ENCODE measurements at regions not wholly inside any gene's neighbourhood (a gene's known extent, or its start where the extent isn't known, plus 50 kb on each side); places are given as distances from the start of the nearest gene placed in this dataset.
"Not testable (repeated sequence)": the region's sequence is repeated elsewhere in the genome, so short reads cannot be mapped to it uniquely, and the experiment has no call there.

GRCh38 chr2:52594026-52594425, 1173.6 kb upstream of the CHAC2 start:
- no peak overlapping the region for H3K4me3 ChIP-seq (ENCODE audit: control insufficient read depth, low read depth, low read length)
- no peak for DNase-seq (ENCODE audit: low read depth)
- no peak for TF ChIP-seq CTCF (IDR thresholded peaks at IDR 0.05; ENCODE audit: control insufficient read depth, insufficient read depth, low read depth, low read length, missing control alignments)

- not testable (repeated sequence) for DNase-seq (ENCODE audit: low read depth)
Observed at GRCh38 chr2:52584071-52584470, 1183.5 kb upstream of the CHAC2 start.

DNA sequence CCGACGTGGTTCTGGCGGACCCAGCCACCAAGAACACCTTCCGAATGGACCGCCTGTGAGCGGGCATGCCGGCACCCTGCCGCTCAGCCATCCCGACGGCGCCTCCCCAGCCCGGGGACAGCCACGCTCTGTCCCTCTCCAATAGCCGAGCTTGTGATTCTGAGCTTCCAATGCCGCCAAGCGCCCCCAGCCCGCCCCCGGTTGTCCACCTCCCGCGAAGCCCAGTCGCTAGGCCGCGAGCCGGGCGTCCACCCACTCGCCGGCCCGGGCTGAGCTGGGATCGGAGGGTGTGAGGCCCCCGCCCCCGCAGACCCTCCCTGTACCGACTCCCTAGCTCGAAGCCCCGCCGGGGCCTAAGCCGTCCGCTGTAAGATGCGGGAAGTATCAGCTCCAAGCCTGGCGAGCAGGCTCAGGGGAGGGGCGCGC, 1195.1 kb upstream of the CHAC2 start:
- no peak for DNase-seq (ENCODE audit: low read depth)
- H3K4me3 ChIP-seq (ENCODE audit: control insufficient read depth, low read depth, low read length), result no peak overlapping the region
- no peak for TF ChIP-seq CTCF (IDR thresholded peaks at IDR 0.05; ENCODE audit: control insufficient read depth, insufficient read depth, low read depth, low read length, missing control alignments)

More at GRCh38 chr2:52584071-52584470, 1183.5 kb upstream of the CHAC2 start:
- not testable (repeated sequence) for H3K4me3 ChIP-seq (ENCODE audit: control insufficient read depth, low read depth, low read length)

DNA sequence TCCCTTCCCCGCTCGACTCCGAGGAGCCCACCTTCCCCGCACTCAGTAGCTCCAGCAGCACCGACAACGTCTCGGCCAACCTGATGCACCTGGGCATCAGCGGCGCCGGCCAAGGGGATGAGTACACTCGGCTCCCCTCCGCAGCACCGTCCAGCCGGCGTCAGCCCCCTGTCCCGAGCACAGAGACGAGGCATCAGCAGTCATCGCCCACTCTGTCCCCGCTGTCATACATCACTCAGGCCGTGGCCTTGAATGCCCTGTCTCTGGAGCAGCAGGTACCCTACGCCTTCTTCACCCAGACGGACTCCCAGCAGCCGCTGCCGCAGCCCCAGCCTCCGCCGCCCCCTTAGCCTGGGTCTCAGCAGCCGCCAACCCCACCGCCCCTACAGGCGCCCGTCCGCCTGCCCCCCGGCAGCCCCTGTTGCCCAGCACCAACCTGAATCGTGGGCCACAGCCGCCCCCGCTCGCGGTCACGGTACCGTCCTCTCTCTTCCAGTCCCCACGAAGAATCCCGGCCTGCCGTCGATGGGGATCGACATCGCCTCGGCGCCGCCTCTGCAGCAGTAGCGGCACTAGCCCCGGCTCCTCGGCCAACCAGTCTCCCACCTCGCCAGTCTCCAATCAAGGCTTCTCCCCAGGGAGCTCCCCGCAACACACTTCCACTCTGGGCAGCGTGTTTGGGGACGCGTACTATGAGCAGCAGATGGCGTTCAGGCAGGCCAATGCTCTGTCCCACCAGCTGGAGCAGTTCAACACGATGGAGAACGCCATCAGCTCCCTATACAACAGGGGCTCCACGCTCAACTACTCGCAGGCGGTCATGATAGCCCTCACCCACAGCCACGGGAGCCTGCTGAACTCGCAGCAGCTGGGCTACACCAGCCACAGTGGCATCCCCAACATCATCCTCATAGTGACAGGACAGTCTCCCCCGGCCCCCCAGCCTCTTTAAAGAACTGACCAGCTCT, 1195.9 kb upstream of the CHAC2 start:
- H3K4me3 ChIP-seq (ENCODE audit: control insufficient read depth, low read depth, low read length), result no peak overlapping the region
- no peak for TF ChIP-seq CTCF (IDR thresholded peaks at IDR 0.05; ENCODE audit: control insufficient read depth, insufficient read depth, low read depth, low read length, missing control alignments)

GRCh38 chr2:52570716-52571115, 1196.9 kb upstream of the CHAC2 start:
- H3K4me3 ChIP-seq (ENCODE audit: control insufficient read depth, low read depth, low read length), result no peak overlapping the region
- no peak for TF ChIP-seq CTCF (IDR thresholded peaks at IDR 0.05; ENCODE audit: control insufficient read depth, insufficient read depth, low read depth, low read length, missing control alignments)
- DNase-seq (ENCODE audit: low read depth), result no peak

More for the DNA sequence above, 1195.9 kb upstream of the CHAC2 start:
- DNase-seq (ENCODE audit: low read depth), result no peak

- no peak overlapping the region for H3K4me3 ChIP-seq (ENCODE audit: control insufficient read depth, low read depth, low read length)
- DNase-seq (ENCODE audit: low read depth), result no peak
- no peak for TF ChIP-seq CTCF (IDR thresholded peaks at IDR 0.05; ENCODE audit: control insufficient read depth, insufficient read depth, low read depth, low read length, missing control alignments)
Observed at GRCh38 chr2:52563151-52563550, 1204.5 kb upstream of the CHAC2 start.

DNA sequence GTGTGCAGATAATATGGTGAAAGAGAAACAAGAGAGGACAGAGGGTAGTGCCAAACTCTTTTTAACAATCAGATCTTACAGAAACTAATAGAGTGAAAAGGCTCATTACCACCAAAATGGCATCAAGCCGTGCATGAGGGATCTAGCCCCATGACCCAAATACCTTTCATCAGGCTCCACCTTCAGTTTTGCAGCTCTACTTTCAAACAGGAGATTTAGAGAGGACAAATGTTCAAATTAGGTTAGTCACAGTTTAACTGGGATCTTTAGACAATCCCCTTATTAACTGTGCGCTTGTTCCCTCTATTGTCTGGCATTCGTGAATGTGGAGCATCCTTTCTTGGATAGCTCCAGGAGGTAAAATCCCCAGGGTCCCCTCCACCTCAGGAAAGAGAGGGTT, 1209.3 kb upstream of the CHAC2 start:
- TF ChIP-seq CTCF (IDR thresholded peaks at IDR 0.05; ENCODE audit: control insufficient read depth, insufficient read depth, low read depth, low read length, missing control alignments), result no peak
- H3K4me3 ChIP-seq (ENCODE audit: control insufficient read depth, low read depth, low read length), result no peak overlapping the region
- DNase-seq (ENCODE audit: low read depth), result no peak
